ENCODE measurements at regions not wholly inside any gene's neighbourhood (a gene's known extent, or its start where the extent isn't known, plus 50 kb on each side); places are given as distances from the start of the nearest gene placed in this dataset.
"Not testable (repeated sequence)": the region's sequence is repeated elsewhere in the genome, so short reads cannot be mapped to it uniquely, and the experiment has no call there.

DNA sequence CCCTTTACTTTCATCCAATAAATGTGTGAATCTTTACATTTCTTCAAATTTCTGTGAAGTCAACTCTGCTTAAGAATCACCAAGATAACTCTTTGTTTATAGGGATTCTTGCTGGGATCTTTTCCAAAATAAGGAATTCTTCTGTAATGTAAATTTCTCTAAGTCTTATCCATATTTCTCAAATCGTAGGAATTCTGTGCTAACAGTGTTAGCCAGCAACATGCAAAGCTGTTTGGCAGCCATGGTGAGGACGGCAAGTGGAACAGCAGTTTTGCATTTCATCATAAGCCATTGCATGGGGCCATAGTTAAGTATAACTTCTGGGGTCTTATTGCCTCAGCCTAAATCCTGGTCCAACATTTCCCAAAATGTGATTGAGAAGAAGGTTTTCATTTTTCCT is 310.5 kb upstream of the PRR16 start:
- DNase-seq: no peak

DNA sequence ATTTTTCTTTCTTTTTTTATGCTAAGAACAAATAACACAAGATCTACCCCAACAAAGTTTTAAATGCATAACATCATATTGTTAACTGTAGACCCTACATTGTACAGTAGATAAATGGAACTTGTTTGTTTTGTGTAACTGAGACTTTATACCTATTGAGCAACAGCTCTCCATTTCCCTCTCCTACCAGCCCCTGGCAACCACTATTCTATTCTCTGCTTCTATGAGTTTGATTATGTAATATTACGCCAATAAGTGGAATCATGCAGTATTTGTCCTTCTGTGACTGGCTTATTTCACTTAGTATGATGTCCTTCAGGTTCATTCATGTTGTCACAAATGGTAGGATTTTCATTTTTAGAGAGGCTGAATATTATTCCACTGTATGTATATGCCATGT is 308.2 kb upstream of the PRR16 start:
- DNase-seq: no peak

DNA sequence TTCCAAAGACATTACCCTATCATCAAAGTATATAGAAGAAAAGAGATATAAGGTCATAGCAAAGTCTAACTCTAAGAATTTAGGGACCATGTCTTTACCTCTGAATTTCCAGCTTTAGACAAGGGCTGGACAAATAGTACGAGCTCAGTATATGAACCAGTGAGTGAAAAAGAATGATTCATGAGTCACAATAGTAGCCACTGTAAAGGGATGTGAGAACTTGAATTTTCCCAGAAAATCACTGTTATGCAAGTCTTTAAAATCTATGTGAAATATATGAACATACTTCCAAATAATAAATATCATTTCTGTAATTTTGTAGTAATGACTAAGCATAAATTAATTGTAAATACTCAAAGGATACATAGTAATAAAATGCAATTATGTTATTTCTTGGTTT is 305.9 kb upstream of the PRR16 start:
- no peak for DNase-seq

DNA sequence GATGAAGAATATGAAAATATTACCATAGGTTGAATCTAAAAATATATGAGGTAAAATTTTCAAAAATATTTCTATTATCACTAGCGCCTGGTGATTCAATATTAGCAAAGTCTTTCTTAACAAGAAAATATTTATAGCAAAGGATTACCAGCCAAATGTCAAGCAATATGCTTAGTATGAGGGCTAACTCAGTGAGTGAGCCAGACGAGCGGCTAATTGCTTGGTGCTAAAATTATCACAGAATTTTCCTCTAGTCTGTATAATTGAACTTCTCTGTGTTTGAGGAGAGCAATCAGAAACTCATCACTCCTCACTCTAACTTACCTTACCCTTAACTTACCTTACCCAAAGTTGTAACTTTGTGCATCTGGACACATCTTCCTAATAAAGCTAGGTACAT is 304.9 kb upstream of the PRR16 start:
- no peak for DNase-seq

DNA sequence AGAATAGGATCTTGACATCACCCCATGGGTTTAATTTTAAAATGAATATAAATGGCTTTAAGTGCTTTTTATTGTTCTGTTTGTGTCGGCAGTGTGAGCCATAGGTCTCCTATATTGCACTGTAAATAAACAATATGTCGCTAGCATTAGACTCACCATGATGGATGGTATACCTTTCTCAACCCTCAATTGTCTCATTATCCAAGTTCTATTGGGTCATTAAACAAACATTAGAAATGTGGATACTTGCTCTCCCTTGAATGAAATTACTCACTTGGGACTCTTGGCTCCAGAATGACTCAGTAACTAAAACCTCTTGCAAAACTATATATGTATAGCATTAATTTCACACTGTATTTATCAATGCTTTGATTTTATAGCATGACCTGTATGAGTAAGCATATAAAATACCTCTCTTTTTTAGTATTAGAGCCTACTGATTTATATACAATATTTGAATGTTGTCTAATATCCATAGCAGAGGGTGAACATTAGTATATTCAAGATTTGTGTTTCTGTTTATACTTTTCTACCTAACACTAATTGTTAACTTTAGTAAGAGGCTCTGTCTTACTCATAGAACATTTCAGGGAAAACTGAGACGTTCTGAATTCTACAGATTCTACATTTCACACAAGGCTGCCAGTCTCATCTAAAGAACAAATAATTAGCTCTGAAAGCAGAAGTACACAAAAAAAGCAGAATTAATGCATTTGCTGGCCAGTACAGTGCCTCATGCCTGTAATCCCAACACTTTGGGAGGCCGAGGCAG is 303.8 kb upstream of the PRR16 start:
- no peak for DNase-seq

DNA sequence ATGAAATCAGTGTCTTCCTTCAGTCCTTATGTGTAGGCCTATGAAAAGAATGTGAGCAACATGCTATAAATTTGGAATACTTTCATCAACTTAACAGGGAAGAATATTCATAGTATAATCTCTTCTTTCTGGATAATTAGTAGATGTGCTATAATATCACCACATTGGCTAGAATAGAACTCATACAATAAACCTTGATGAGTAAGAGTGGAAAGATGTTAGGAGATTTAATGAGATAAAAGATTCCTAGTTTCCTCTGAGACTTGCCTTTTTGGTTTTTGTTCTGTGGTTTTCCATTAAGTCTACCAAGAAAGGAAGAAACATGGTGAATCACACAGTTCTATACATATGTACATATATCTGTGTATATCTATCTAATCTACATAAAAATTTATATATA is 301.8 kb upstream of the PRR16 start:
- DNase-seq: no peak

DNA sequence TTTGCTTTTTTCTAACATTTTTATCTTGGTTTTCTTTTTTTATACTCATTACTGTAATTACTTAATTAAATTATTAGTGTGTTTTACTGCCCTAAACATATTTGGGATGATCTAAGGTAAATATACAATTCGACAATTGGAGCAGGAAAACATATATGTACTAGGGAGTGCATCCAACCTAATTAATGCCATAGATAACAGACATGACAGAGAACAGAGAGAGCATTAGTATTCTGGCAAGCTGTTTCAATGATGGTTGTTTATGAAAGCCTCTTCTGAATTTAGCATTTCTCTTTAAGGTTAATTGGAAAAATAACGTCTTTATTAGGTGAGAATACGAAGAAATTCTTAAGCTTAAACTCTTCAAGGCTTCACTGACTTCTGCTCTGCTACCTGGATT is 300.1 kb upstream of the PRR16 start:
- DNase-seq: no peak

DNA sequence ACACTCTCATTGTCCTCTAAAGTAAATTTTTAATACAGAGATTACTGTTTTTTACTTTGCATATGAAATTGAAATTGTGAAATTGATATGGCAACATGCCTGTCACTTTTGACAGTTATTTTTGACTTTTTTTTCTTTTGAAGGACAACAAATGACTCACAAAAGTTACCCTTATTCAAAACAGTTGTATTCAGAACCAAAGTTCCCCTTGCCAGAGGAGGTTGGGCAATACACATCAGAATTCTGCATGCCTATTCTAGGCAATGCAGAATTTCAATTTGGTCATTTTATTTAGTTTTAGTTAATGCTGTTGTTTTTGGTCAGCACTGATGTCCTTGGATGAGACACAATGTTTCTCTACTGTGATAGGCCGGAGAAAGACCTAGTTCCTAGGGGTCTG is 299.1 kb upstream of the PRR16 start:
- no peak for DNase-seq

DNA sequence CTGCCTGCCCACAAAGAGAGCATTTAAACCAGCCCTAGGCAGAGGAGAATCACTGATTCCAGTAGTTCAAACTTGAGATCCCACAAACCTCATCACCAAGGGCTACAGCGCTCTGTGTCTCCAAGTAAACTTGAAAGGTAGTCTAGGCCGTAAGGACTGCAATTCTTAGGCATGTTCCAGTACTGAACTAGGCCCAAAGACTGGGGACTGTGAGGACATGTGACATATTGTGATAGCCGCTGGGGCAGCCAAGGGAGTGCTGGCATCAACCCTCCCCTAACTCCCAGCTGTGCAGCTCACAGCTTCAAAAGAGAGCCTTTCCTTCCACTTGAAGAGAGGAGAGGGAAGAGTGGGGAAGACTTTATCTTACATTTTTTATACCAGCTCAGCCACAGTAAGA is 291.0 kb upstream of the PRR16 start:
- no peak for DNase-seq

DNA sequence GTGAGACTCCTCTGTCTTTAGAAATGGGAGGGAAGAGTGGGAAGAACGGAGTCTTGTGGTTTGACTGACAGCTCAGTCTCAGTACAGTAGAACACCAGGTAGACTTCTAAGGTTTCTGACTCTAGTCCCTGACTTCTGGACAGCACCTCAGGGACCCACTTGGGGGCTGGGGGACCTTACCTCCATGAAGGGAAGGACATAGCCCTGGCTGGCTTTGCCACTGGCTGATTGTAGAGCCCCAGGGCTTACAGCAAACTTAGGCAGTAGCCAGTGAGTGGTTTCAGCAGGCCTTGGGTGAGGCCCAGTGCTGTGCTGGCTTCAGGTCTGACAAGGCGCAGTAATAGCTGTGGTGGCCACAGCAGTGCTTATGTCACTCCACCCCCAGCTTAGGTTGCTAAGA is 290.0 kb upstream of the PRR16 start:
- DNase-seq: no peak

DNA sequence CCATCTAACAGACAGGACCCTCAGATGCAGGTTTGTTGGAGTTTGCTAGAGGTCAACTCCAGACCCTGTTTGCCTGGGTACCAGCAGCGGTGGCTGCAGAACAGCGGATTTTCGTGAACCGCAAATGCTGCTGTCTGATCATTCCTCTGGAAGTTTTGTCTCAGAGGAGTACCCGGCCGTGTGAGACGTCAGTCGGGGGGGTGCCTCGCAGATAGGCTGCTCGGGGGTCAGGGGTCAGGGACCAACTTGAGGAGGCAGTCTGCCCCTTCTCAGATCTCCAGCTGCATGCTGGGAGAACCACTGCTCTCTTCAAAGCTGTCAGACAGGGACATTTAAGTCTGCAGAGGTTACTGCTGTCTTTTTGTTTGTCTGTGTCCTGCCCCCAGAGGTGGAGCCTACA is 282.9 kb upstream of the PRR16 start:
- DNase-seq: not testable (repeated sequence)

DNA sequence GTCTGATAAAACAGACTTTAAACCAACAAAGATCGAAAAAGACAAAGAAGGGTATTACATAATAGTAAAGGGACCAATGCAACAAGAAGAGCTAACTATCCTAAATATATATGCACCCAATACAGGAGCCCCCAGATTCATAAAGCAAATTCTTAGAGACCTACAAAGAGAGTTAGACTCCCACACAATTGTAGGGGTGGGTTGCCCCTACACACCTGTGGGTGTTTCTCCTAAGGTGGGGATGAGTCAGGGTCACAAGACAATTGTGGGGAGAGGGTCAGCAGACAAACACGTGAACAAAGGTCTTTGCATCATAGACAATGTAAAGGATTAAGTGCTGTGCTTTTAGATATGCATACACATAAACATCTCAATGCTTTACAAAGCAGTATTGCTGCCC is 269.4 kb upstream of the PRR16 start:
- not testable (repeated sequence) for DNase-seq

DNA sequence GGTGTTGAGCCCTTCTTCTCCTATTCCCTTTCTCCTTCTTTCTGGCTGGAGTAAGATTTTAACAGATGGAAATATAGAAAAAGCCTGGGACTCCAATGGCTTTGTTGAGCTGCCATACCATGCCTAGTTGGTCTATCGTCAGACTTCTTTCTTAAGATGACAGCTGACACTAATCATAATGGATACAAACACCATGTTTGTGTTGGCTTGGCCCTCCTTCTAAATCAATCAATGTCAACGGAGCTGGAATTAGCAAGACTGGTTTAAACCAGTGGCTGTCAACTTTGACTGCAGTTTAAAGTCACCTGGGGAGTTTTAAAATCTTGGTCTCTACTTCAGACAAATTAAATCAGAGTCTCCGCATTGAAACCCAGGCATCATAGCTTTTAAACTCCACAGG is 264.5 kb upstream of the PRR16 start:
- DNase-seq: no peak

DNA sequence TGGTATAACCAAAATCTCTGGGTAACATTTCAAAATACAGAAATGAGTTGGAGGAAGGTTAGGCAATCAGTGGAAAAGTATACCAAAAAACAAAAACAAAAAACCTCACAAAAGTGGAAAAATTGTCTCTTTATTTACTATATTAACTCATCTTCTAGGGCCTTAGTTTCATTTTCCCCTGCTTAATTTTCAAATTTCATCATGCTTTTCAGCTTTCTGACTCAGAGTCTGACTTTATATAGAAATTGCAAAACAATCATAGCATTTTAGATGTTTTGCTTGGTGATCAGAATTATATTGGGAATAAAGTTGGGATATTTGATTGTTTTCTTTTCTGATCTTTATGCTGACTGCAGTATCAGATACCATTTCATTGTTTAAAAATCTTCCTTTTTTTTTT is 257.0 kb upstream of the PRR16 start:
- no peak for DNase-seq

DNA sequence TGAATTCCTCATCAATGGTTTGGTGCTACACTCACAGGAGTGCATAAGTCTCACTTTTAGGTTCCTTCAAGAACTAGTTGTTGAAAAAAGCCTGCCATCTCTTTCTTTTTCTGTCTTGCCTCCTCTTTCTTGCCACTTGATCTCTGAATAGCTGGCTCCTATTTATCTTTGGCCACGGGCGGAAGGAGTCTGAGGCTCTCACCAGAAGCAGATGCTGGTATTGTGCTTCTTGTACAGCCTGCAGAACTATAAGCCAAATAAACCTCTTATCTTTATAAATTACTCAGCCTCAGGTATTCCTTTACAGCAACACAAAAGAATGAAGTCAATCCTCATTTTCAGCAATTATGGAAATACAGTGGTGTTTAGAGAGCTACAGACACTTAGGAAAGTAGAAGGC is 247.1 kb upstream of the PRR16 start:
- no peak for DNase-seq

DNA sequence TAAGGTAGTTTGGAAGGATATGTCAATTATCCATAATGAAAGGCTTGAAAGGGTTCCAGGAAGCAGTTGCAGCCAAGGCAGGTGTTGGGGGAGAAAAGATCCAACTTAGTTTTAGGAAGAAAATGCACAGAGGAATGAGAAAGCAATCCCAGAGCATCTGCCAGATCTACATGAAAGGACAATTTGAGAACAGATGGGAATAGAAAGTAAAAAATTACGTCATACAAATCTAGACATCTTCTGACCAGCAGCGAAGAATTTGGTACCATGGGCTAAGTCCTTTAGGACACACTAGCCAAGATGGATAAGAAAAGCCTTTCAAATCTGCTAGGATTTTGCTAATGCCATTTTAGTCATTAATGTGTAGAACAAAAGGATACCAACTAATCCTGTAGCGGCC is 244.1 kb upstream of the PRR16 start:
- DNase-seq: no peak

DNA sequence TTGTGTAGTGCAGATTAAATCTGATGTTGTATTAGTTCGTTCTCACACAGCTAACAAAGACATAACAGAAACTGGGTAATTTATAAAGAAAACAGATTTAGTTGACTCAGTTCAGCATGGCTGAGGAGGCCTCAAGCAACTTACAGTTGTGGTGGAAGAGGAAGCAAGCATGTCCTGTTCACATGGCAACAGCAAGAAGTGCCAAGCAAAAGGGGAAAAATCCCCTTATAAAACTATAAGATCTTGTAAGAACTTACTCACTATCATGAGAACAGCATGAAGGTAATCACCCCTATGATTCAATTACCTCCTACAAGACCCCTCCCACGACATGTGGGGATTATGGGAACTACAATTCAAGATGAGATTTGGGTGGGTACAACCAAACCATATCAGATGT is 238.6 kb upstream of the PRR16 start:
- DNase-seq: no peak

DNA sequence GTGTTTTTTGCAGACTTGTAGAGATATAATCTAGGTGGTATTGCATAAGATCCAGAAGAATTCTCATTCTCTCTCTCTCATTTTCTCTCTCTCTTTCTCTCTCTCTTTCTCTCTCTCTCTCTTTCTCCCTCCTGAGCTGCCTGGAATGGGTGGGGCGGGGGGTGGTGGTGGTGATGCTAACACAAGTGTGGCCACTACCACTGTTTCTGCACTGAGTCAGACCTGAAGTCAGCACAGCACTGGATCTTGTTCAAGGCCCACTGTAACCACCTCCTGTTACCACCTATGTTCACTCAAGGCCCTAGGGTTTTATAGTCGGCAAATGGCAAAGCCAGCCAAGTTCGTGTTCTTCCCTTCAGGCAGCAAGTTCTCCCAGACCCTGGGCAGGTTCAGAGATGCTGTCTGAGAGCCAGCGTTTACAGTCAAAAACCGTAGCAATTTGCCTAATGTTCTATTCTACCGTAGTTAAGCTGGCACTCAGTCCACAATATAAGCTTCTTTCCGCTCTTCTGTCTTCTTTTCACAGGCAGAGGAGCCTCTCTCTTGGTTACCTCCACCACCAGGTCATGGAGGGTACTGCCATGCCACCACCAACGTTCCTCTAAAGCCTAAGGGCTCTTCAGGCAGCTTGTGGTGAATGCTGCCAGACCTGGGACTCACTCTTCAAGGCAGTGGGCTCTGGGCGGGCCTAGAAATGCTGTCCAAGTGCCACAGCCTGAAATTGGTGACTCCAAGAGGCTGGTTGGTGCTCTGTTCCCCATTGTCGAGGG is 235.7 kb upstream of the PRR16 start:
- no peak for DNase-seq

DNA sequence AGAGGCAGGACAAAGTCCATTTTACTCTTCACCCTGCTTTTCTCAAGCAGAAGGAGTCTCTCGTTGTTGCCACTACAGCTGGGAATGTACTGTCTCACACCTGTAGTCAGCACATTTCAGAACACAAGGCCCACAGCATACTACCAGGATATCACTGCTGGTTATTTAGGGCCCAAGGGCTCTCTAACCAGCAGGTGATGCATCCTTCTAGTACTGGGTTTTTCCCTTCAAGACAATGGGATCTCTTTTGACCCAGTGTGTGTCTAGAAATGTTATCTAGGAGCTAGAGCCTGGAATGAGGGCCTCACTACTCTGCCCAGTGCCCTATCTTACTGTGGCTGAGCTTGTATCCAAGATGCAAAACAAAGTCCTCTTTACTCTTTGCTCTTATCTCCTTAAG is 235.1 kb upstream of the PRR16 start:
- DNase-seq: no peak

DNA sequence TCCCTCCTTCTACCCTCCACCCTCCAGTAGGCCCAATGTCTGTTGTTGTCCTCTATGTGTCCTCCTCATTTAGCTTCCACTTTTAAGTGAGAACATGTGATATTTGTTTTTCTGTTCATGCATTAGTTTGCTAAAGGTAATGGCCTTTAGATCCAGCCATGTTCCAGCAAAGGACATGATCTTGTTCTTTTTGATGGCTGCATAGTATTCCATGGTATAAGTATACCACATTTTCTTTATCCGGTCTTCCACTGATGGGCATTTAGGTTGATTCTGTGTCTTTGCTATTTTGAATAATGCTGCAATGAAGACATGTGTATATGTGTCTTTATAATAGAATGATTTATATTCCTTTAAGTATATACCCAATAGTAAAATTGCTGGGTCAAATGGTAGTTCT is 232.5 kb upstream of the PRR16 start:
- DNase-seq: no peak

DNA sequence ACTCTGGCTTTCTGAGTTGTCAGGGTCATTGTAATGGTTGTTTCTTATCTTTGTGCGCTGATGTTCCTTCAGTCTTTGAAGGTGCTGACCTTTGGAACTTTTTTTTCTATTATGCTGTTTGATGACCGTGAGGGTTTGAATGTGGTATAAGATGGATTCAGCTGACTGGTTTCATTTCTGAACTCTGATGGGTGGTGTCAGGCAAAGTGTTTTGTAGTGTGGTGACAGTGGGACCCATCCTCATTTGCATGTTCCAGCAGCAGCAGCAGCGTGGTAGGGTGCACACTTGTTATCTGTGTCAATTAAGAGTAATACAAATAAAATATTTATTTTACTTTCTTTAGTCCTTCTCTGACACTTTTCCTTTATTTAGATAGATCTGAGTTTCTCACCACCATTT is 227.7 kb upstream of the PRR16 start:
- no peak for DNase-seq

DNA sequence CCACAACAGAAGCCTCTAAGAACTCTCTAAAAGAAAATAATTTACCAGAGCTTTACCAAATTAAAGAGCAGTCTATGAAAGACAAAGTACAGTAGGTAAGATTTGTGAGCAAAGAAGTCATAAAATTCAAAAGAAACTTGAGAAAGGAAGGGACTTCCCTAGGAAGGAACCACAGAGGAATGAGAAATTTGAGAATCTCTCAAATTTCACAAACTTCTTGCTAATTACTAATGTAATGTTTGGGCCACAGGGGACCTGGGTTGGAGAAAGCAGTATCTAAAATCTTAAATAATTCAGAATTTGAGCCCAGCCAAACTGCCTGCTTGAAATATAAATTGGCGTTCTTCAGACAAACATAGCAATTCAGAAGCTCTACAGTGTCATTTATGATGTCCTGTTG is 225.0 kb upstream of the PRR16 start:
- no peak for DNase-seq

DNA sequence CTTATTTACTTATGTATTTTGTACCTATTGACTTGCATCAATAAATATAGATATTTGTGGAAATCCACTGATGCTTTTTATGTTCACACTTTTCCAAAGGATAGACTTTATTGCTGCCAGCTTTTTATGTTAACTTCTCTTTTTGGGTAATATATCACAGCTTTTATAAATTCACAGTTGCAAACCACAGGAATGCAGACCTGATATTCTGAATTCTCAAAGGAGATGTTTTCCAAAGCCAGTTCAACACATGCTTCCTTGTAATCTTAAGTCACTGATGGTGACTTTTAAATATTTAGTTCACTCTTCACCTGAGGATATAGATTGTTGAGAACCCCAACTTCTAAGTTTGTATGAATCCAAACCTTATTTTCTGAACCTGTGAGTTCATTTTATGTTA is 223.4 kb upstream of the PRR16 start:
- no peak for DNase-seq

DNA sequence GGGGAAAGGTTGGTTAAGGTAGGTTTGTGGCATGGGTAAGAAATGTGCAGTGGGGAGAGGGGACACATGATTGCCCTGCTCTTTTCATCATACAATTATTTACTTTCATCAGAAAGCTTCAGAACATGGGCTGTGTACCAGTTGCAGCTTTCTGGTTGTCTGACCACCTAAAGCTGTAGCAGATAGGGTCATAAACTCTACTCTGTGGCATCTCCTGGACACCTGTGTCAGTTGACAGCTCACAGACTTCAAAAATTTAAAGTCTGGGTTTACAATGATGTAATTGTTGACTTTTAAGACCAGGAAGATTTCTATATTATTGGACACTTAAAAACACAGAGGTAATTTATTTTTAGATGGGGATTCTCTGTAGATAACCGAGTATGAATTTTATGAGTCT is 222.7 kb upstream of the PRR16 start:
- DNase-seq: no peak

DNA sequence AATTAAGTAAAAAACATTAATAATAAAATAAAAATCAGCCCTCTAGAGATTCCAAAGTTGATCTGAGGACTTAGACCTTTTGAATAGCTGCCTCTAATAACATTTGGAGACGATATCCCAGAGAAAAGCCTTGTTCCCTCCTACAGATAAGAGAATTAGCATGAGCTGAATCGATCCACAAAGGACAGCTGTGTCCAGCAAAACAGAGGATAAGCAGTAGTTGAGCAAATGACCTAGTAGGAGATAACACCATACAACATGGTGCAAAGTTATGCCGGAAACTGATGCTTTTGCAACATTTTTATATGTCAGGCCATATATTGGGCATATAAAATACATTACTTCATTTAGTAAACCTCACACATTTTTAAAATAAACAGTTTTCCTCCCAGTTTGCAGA is 212.2 kb upstream of the PRR16 start:
- DNase-seq: no peak

All from CD4-positive, alpha-beta T cell treated with Interleukin-6 for 4 hours (primary cell).